ENCODE measurements at regions not wholly inside any gene's neighbourhood (a gene's known extent, or its start where the extent isn't known, plus 50 kb on each side); places are given as distances from the start of the nearest gene placed in this dataset.

DNA sequence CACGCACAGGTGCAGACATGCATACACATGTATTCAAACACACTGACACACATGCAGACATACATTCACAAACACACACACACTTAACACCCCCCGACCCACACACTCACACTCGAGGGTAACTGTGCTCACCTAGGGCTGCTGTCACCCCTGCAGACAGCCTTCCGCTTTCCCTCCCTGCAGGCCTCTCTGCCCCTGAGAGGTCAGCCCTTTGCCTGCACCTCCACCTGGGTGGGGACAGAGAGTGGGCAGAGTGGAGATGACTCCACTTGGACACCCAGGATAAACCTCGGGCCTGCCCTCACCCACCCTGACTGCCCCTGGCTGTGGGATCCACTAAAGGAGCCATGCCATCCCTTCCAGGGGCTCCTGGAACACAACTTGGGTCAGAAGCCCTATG lies 264.3 kb downstream of the PTPRU start:
- no peaks in the 10 kb centered on the region for H3K9me3 ChIP-seq (ENCODE audit: severe bottlenecking)
- no peak overlapping the region for H3K4me3 ChIP-seq (ENCODE audit: low read depth, low read length)
- no peak for DNase-seq
- H3K36me3 ChIP-seq, result no peaks in the 10 kb centered on the region
- no peak for TF ChIP-seq CTCF (IDR thresholded peaks at IDR 0.05; ENCODE audit: low read depth, low read length)
- no peak overlapping the region for H3K27ac ChIP-seq
- no peaks in the 10 kb centered on the region for H3K27me3 ChIP-seq (ENCODE audit: insufficient read depth, low read depth, severe bottlenecking)

DNA sequence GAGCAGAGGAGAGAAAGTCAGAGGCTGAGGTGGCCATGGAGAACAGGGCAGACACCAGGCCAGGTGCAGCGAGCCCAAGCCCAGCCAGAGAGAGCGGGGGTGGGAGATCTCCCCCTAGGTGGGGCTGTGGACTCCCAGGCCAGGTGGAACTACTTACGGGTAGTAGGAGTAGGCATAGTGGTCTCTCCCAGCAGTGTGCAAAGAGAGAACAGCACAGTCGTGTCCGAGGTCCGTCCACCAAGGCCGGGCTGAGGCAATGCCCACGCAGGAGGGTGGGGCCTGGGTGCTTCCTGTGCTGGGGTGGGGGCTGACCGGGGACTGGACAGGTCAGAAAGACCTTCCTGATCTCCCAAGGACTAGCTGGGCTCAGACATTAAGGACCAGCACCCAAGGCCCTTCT lies 263.7 kb downstream of the PTPRU start:
- Histone ChIP-seq H3K27me3 (ENCODE audit: insufficient read depth, low read depth, severe bottlenecking) (no peaks in the 10 kb centered on the region), H3K4me3 (ENCODE audit: low read depth, low read length) (no peak overlapping the region), H3K27ac (no peak overlapping the region), H3K9me3 (ENCODE audit: severe bottlenecking) (no peaks in the 10 kb centered on the region), H3K36me3 (no peaks in the 10 kb centered on the region)
- no peak for DNase-seq
- TF ChIP-seq CTCF (IDR thresholded peaks at IDR 0.05; ENCODE audit: low read depth, low read length), result no peak

DNA sequence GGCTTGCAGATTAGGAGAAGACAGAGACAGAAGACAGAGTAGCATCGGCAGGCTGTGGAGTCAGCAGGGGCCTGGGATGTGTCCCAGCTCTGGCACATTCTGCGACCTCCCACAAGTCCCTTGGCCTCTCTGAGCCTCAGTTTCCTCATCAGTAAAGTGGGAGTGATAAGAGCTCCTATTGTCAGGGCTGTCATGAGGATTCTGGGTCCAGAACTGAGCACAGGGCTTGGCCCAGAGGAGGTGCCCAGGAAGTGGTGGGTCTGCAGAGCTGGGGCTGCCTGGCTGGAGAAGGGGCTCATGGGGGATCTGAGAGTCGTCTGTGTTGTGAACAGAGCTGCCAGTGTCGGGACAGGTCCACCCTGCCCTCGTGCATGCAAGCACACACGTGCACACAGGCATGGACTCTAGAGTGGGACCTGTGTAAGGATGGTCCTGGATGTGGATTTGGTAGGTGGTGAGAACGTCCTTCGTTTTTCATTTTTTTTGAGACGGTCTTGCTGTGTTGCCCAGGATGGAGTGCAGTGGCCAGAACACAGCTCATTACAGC lies 262.9 kb downstream of the PTPRU start:
- Histone ChIP-seq H3K36me3 (no peaks in the 10 kb centered on the region), H3K27me3 (ENCODE audit: insufficient read depth, low read depth, severe bottlenecking) (no peaks in the 10 kb centered on the region), H3K4me3 (ENCODE audit: low read depth, low read length) (no peak overlapping the region), H3K27ac (no peak overlapping the region), H3K9me3 (ENCODE audit: severe bottlenecking) (peaks cover 5% of the 10 kb centered on the region)
- no peak for DNase-seq
- no peak for TF ChIP-seq CTCF (IDR thresholded peaks at IDR 0.05; ENCODE audit: low read depth, low read length)

- H3K4me3 ChIP-seq (ENCODE audit: low read depth, low read length), result no peak overlapping the region
- H3K27me3 ChIP-seq (ENCODE audit: insufficient read depth, low read depth, severe bottlenecking), result no peaks in the 10 kb centered on the region
- H3K9me3 ChIP-seq (ENCODE audit: severe bottlenecking), result peaks cover 5% of the 10 kb centered on the region
- H3K27ac ChIP-seq, result no peak overlapping the region
- no peak for DNase-seq
- no peaks in the 10 kb centered on the region for H3K36me3 ChIP-seq
- TF ChIP-seq CTCF (IDR thresholded peaks at IDR 0.05; ENCODE audit: low read depth, low read length), result no peak
Measured at GRCh38 chr1:29498126-29499103, 262.1 kb downstream of the PTPRU start.

GRCh38 chr1:29497395-29498125 lies 261.2 kb downstream of the PTPRU start:
- TF ChIP-seq CTCF (IDR thresholded peaks at IDR 0.05; ENCODE audit: low read depth, low read length), result no peak
- Histone ChIP-seq H3K36me3 (no peaks in the 10 kb centered on the region), H3K27ac (no peak overlapping the region), H3K9me3 (ENCODE audit: severe bottlenecking) (peaks cover 5% of the 10 kb centered on the region), H3K27me3 (ENCODE audit: insufficient read depth, low read depth, severe bottlenecking) (no peaks in the 10 kb centered on the region), H3K4me3 (ENCODE audit: low read depth, low read length) (no peak overlapping the region)
- no peak for DNase-seq
